PC-9 (cell line): ENCODE measurements at regions not wholly inside any gene's neighbourhood (a gene's known extent, or its start where the extent isn't known, plus 50 kb on each side); places are given as distances from the start of the nearest gene placed in this dataset.
"Not testable (repeated sequence)": the region's sequence is repeated elsewhere in the genome, so short reads cannot be mapped to it uniquely, and the experiment has no call there.

Experiments
- BruUV-seq: library from RNA; stranded (reverse); fragments of 400-500 nt; replicated peaks from 2 replicates; lab custom pipeline; 2021; lab: Mats Ljungman, UMichigan
- CTCF ChIA-PET: fragments of 300-600 bp; sonication (Branson Sonifier 250); formaldehyde crosslinking; loops from one replicate; lab custom pipeline; 2022; ENCODE audit warnings: antibody characterized with exemption; lab: Charles Lee
- POLR2A ChIA-PET: fragments of 300-600 bp; sonication (Branson Sonifier 250); formaldehyde crosslinking; loops from one replicate; lab custom pipeline; 2022; ENCODE audit warnings: antibody characterized with exemption; ENCODE audit not compliant: unreplicated experiment; lab: Charles Lee
- DNase-seq, 2 experiments: peaks; one replicate each; pipeline versions ENCODE4 v3.0.0 to v3.0.0-alpha.2; 2015 to 2022; ENCODE audit warnings: mixed read lengths in 1 of 2
- H2AFZ ChIP-seq: fragments of 200-600 bp; sonication (generic); 2 replicates; pipeline ENCODE4 v1.8.1; 2017; ENCODE audit warnings: antibody characterized with exemption
- H3F3A ChIP-seq: fragments of 200-600 bp; sonication (generic); 2 replicates; pipeline ENCODE4 v1.8.1; 2017; ENCODE audit warnings: antibody characterized with exemption, mild to moderate bottlenecking, low read depth; ENCODE audit not compliant: insufficient read depth
- H3K27ac ChIP-seq: fragments of 200-600 bp; sonication (generic); 2 replicates; pipeline ENCODE4 v1.6.1; 2016; ENCODE audit warnings: mixed run types
- H3K27me3 ChIP-seq: fragments of 200-600 bp; sonication (generic); 2 replicates; pipeline ENCODE4 v1.6.1; 2016; ENCODE audit warnings: low read depth, mixed run types; ENCODE audit not compliant: insufficient read depth
- H3K36me3 ChIP-seq: fragments of 200-600 bp; sonication (generic); 2 replicates; pipeline ENCODE4 v1.6.1; 2016; ENCODE audit warnings: low read depth, mixed run types
- H3K4me1 ChIP-seq: fragments of 200-600 bp; sonication (generic); replicated peaks from 2 replicates; pipeline ENCODE4 v1.6.1; 2016; ENCODE audit warnings: mixed run types; ENCODE audit not compliant: insufficient read depth
- H3K4me2 ChIP-seq: fragments of 200-600 bp; sonication (generic); 2 replicates; pipeline ENCODE4 v1.6.1; 2017; ENCODE audit warnings: mixed run types
- H3K4me3 ChIP-seq: fragments of 200-600 bp; sonication (generic); 2 replicates; pipeline ENCODE4 v1.6.1; 2016; ENCODE audit warnings: mixed run types
- H3K79me2 ChIP-seq: fragments of 200-600 bp; sonication (generic); 2 replicates; pipeline ENCODE4 v1.6.1; 2017; ENCODE audit warnings: low read depth, mixed run types
- H3K9me2 ChIP-seq: fragments of 200-600 bp; sonication (generic); 2 replicates; pipeline ENCODE4 v1.8.1; 2017; ENCODE audit warnings: mild to moderate bottlenecking; ENCODE audit not compliant: insufficient read depth
- H3K9me3 ChIP-seq: fragments of 200-600 bp; sonication (generic); 2 replicates; pipeline ENCODE4 v1.8.1; 2016; ENCODE audit warnings: low read depth; ENCODE audit not compliant: insufficient read depth
- H4K20me1 ChIP-seq: fragments of 200-600 bp; sonication (generic); 2 replicates; pipeline ENCODE4 v1.8.1; 2017; ENCODE audit not compliant: insufficient read depth
- EZH2 ChIP-seq: fragments of 200-600 bp; sonication (generic); IDR thresholded peaks from 2 replicates; pipeline ENCODE4 v1.8.0; 2017; ENCODE audit warnings: antibody characterized with exemption, low read depth
- intact Hi-C: fragments of 100-400 bp; cut with micrococcal nuclease; formaldehyde crosslinking; loops from one replicate; pipeline ENCODE4 v1.10.0; 2022; ENCODE audit not compliant: unreplicated experiment
- TF ChIP-seq, protein P1 (sequence below): fragments of 200-600 bp; sonication (generic); conservative IDR thresholded peaks from 2 replicates; pipeline ENCODE4 v1.6.1; 2017; ENCODE audit warnings: mixed run types, antibody characterized with exemption, mild to moderate bottlenecking, moderate library complexity

DNA sequence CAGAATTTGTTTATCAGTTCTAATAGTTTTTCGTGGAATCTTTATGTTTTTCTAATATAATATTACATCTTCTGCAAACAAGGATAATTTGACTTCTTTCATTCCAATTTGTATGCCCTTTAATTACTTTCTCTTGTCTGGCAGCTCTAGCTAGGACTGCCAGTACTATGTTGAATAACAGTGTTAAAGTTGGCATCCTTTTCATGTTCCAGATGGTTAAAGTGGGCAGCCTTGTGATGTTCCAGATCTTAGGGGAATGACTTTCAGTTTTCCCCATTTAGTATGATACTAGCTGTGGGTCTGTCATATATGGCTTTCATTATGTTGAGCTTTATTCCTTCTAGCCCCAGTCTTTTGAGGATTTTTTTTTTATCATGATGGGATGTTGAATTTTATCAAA lies 220.6 kb upstream of the WDFY3 start:
- no peaks in the 10 kb centered on the region for H4K20me1 ChIP-seq
- H3K27me3 ChIP-seq, result no peaks in the 10 kb centered on the region
- no TSS peak for BruUV-seq
- H3K79me2 ChIP-seq, result no peaks in the 10 kb centered on the region
- no peak overlapping the region for H3K27ac ChIP-seq
- no peaks in the 10 kb centered on the region for H3K4me1 ChIP-seq
- H3K36me3 ChIP-seq, result no peaks in the 10 kb centered on the region
- no peaks in the 10 kb centered on the region for H3F3A ChIP-seq
- H3K9me2 ChIP-seq, result no peaks in the 10 kb centered on the region
- H3K4me2 ChIP-seq, result no peak overlapping the region
- H2AFZ ChIP-seq, result no peak overlapping the region
- H3K4me3 ChIP-seq, result no peak overlapping the region
- ChIA-PET POLR2A (no interaction called here), CTCF (no interaction called here)
- intact Hi-C loops, result no loop called here
- no peak for DNase-seq
- no peaks in the 10 kb centered on the region for H3K9me3 ChIP-seq
- TF ChIP-seq, protein P1, sequence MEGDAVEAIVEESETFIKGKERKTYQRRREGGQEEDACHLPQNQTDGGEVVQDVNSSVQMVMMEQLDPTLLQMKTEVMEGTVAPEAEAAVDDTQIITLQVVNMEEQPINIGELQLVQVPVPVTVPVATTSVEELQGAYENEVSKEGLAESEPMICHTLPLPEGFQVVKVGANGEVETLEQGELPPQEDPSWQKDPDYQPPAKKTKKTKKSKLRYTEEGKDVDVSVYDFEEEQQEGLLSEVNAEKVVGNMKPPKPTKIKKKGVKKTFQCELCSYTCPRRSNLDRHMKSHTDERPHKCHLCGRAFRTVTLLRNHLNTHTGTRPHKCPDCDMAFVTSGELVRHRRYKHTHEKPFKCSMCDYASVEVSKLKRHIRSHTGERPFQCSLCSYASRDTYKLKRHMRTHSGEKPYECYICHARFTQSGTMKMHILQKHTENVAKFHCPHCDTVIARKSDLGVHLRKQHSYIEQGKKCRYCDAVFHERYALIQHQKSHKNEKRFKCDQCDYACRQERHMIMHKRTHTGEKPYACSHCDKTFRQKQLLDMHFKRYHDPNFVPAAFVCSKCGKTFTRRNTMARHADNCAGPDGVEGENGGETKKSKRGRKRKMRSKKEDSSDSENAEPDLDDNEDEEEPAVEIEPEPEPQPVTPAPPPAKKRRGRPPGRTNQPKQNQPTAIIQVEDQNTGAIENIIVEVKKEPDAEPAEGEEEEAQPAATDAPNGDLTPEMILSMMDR, result no peak
- no peak for TF ChIP-seq EZH2

DNA sequence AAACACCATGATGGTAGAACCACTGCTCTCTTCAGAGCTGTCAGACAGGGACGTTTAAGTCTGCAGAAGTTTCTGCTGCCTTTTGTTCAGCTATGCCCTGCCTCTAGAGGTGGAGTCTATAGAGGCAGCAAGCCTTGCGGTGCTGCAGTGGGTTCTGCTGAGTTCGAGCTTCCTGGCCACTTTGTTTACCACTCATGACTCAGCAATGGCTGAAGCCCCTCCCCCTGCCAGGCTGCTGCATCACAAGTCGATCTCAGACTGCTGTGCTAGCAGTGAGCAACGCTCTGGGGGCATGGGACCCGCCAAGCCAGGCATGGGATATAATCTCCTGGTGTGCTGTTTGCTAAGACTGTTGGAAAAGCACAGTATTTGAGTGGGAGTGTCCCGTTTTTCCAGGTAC lies 229.5 kb upstream of the WDFY3 start:
- H3F3A ChIP-seq, H3K9me3 ChIP-seq, H3K4me3 ChIP-seq, H3K9me2 ChIP-seq, H3K79me2 ChIP-seq, H4K20me1 ChIP-seq, H3K27ac ChIP-seq, H3K4me1 ChIP-seq, H2AFZ ChIP-seq, H3K27me3 ChIP-seq, CTCF ChIA-PET, intact Hi-C loops, BruUV-seq, H3K36me3 ChIP-seq, H3K4me2 ChIP-seq: not testable (repeated sequence)
- peak in 1 of 2 experiments; percentile 15 for DNase-seq
- POLR2A ChIA-PET, result interaction anchor here (0.6 kb wide), 1 partner anchor 841 kb away, joined by 5 read pairs; no protein-coding TSS in a partner anchor

GRCh38 chr4:85200106-85200505 lies 233.6 kb upstream of the WDFY3 start:
- ChIA-PET CTCF (no interaction called here), POLR2A (no interaction called here)
- H3K4me1 ChIP-seq, result no peaks in the 10 kb centered on the region; the same call in 1 of the 2 replicates
- no peak overlapping the region for H3K27ac ChIP-seq
- intact Hi-C loops, result no loop called here
- no peak for TF ChIP-seq EZH2
- no peaks in the 10 kb centered on the region for H3K79me2 ChIP-seq
- no peaks in the 10 kb centered on the region for H3K9me2 ChIP-seq
- no peaks in the 10 kb centered on the region for H4K20me1 ChIP-seq
- no peaks in the 10 kb centered on the region for H3F3A ChIP-seq
- DNase-seq, result no peak
- H3K27me3 ChIP-seq, result no peaks in the 10 kb centered on the region
- no peak overlapping the region for H3K4me3 ChIP-seq
- no peaks in the 10 kb centered on the region for H3K36me3 ChIP-seq
- H3K9me3 ChIP-seq, result no peaks in the 10 kb centered on the region
- no peak overlapping the region for H3K4me2 ChIP-seq
- no TSS peak for BruUV-seq
- H2AFZ ChIP-seq, result no peak overlapping the region

- Histone ChIP-seq H3F3A (peaks cover 18% of the 10 kb centered on the region), H3K4me1 (peaks cover 27% of the 10 kb centered on the region), H3K27me3 (no peaks in the 10 kb centered on the region), H2AFZ (no peak overlapping the region), H3K36me3 (no peaks in the 10 kb centered on the region), H3K4me2 (peak overlapping the region; percentile 63), H3K4me3 (no peak overlapping the region), H3K9me3 (no peaks in the 10 kb centered on the region), H3K27ac (peak overlapping the region; percentile 84), H4K20me1 (no peaks in the 10 kb centered on the region), H3K9me2 (no peaks in the 10 kb centered on the region), H3K79me2 (no peaks in the 10 kb centered on the region)
- POLR2A ChIA-PET, result no interaction called here
- TF ChIP-seq, protein P1, result no peak
- no peak for TF ChIP-seq EZH2
- CTCF ChIA-PET, result no interaction called here
- DNase-seq, result peak in 1 of 2 experiments; percentile 80
- no TSS peak for BruUV-seq
- intact Hi-C loops, result no loop called here
Observed at GRCh38 chr4:85209161-85209560, 242.7 kb upstream of the WDFY3 start.
